Hippocampal formation (tissue), 2 donors: ENCODE measurements at regions not wholly inside any gene's neighbourhood (a gene's known extent, or its start where the extent isn't known, plus 50 kb on each side); places are given as distances from the start of the nearest gene placed in this dataset.

Experiments
- DNase-seq, 2 donors: peaks; one replicate each; lab custom pipeline; 2025; lab: John Stamatoyannopoulos, UW

- DNase-seq: no peak
These were observed 305.8 kb downstream of the AACS start for GRCh38 chr12:125371033-125371432.

GRCh38 chr12:125372085-125372484, 306.9 kb downstream of the AACS start:
- DNase-seq: no peak

DNA sequence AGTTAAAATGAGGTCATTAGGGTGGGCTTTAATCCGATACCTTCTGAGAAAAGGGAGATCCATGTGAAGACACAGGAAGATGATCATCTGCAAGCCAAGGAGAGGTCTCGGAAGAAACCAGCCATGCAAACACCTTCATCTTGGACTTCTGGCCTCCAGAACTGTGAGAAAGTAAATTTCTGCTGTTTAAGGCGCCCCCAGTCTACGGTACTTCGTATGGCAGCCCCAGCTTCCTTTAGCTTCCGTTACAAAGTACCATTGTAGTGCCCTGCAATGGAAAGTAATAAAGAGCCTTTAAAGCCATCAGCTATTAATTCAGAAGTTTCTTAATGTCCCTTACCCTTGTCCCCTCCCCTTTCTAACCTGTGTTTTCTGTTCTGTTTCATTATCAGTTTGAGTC, 308.1 kb downstream of the AACS start:
- no peak for DNase-seq

- DNase-seq: no peak
These were observed 311.2 kb downstream of the AACS start for GRCh38 chr12:125376422-125376821.

- DNase-seq: no peak
These were observed 311.9 kb downstream of the AACS start for GRCh38 chr12:125377093-125377492.

- no peak for DNase-seq
These were observed 316.1 kb downstream of the AACS start for GRCh38 chr12:125381373-125381772.

- DNase-seq: no peak
These were observed 317.7 kb downstream of the AACS start for GRCh38 chr12:125382926-125383325.

GRCh38 chr12:125386652-125387051, 321.4 kb downstream of the AACS start:
- no peak for DNase-seq

GRCh38 chr12:125387206-125387605, 322.0 kb downstream of the AACS start:
- DNase-seq: no peak

- no peak for DNase-seq
These were observed 323.9 kb downstream of the AACS start for GRCh38 chr12:125389061-125389697.

DNA sequence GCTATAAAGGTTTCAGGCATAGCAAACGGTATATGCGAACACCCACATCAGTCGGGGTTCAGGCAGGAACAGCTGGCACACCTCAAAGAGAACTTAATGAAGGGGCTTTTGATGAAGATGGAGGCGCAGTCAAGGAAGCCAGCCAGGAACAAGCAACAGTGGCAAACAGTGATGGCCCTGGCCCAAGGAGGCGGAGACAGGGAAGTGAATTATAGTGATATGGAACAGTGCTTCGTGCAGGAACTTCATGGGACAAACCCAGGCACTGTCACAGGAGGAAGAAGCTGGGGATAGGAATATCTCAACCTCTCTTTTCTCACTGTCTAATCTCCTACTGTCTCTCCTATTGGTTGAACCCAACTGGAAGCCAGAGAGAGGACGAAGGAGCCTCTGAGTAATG, 328.3 kb downstream of the AACS start:
- no peak for DNase-seq

DNA sequence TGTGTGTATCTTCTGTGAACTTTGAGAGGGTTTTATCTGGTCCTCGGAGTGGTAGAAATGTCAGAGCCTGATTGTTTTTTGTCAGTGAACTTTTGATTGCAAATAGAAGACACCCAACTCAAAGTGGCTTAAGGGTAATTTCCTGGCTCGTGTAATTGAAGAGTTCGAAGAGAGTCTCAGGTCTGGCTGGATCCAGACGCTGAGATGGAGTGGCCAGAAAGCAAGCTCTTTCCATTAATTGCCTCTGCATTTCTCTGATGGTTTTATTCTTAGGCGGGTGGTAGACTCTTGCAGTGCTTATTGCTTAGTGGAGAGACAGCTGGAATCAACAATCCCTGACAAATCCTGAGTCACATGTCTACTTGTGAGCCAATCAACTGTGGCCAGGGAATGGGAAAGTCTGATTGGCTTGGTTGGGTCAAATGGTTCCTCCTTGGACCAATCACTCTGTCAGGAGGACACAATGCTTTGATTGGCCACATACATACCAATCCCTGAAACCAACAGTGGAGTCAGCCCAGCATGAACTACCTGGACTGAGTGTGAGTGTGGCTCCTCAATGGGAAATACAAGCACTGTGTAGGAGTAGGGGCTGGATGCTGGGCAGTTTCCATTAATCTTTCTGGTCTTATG, 330.5 kb downstream of the AACS start:
- DNase-seq: no peak

DNA sequence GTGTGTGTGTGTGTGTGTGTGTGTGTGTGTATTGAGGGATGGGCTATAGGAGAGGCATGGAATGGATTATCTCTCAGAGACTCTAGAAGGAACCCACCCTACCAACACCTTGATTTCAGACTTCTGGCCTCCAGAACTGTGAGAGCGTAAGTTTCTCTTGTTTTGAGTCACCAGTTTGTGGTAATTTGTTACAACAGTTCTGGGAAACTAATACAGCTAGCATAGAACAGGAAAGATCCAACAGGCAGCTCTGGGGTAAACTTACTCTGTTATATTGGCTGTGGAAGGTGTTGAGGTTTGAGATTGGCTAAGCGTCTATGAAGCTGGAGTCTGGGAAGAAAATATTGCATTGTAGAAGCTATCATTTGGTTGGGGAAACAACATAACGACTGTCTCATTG, 334.3 kb downstream of the AACS start:
- DNase-seq: no peak

DNA sequence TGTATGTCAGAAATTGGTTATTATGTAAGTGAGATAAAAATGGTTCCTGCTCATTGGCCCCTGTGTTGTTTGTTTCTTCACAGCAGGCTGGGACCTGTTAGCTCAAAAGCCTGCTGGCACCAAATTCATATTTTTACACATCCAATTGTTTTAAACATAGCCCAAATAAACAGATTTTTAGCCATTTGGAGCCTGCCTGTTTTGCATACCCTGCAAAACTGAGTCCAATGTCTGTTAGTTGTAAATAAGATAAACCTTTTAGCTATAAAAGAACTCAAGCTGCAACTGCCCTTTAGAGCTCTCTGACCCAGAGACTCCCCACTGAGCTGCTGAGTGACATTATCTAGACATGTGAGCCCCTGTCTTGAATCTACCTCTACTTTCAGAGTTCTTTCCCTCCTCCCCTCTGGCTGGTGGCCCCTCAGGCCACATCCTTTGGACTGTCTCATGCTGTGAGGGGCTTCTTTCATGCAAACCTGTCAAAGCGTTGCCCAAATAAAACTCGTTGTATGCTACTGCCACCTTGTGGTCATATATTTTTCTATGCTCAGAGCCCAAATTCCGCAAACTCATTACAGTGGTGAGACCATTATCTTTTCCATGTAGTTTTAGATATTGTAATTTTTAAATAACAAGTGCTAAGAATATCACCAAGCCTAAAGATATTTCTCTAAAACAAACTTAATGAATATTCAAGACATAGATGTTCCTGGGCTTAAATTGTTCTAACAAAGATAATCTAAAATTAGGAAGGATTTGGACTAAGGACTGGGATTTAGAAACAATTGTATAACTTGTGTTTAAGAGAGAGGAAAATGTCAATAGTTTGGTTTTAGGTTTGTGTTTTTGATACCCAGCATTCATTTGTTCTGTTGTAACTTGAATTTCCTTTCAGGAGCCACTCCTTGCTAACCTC, 337.9 kb downstream of the AACS start:
- DNase-seq: peak in 1 of 2 donors; percentile 17

DNA sequence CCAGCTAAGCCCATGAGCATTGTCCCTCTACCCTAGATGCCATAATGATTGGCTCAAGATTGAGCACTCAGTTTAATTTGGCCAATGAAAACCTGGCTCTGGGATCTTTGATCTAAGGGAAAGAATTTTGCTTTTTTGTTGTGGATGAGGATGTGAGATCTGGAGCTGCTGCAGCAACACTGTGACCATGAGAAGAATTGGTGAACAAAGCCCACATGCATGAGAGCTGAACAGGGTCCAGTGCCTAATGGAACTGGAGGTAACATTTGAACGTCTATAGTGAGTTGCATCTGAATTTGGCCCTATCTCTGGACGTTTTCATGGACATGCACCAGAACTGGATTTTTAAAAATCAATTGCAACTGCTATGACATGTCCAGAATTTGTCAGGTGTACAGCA, 338.6 kb downstream of the AACS start:
- DNase-seq: no peak

DNA sequence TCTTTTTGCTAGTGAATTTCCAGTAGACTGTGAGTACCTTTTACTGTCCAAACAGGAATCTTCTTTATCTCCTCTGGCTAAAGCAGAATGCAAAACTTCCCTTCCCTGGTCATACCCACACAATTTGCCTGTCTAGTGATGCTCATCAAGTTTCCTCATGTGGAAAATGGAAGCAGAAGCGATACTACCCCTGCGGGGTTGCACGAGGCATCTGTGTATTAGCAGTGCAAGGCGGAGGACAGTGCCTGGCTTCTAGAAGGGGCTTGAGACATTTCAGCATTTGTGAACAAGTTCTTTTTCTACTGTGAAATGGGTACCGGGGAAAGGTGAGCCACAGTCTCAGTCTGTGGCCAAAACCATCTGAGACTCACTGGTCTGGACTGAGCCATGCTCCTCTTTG, 340.9 kb downstream of the AACS start:
- DNase-seq: no peak

- DNase-seq: no peak
These were observed 343.5 kb downstream of the AACS start for GRCh38 chr12:125408718-125409117.

DNA sequence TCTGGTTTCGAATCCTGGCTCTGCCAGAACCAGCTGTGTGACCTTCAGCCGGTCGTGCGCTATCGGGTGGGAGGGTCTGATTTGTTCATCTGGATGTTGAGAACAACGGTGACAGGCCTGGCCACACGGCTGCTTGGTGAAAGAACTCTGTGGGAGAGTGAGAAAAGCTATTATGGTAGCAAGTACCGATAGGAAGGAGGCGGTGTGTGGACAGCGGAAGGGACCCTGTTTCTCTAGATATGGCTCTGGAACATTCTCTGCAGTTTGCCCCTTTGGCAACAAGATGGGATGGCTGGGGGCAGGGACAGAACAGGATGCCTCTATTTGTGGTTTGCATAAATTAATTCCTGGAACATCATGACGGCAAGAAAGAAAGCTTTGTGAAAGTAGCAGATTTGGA, 347.3 kb downstream of the AACS start:
- DNase-seq: peak in 1 of 2 donors; percentile 29

- DNase-seq: no peak
These were observed 352.2 kb downstream of the AACS start for GRCh38 chr12:125417446-125417845.

DNA sequence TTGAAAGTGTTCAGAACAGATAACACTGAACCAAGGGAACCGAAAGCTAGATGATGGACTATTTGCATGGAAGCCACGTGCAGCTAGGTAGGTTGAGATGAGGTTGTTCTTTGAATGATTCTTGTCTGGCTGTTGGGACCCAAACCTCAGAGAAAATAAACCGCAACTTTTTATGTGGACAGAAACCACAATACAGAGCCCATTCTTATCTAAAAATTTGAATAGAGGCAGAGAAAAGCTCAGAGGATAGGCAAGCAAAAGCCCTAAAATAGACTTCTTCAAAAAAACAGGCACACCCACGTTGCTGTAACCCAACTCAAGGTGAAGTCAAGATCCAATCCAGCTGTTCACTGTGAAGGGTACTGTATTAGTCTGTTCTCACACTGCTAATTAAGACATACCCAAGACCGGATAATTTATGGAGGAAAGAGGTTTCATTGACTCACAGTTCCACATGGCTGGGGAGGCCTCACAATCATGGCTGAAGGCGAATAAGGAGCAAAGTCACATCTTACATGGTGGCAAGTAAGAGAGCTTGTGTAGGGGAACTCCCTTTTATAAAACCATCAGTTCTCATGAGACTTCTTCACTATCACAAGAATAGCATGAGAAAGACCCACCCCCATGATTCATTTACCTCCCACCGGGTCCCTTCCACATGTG, 353.8 kb downstream of the AACS start:
- DNase-seq: no peak

DNA sequence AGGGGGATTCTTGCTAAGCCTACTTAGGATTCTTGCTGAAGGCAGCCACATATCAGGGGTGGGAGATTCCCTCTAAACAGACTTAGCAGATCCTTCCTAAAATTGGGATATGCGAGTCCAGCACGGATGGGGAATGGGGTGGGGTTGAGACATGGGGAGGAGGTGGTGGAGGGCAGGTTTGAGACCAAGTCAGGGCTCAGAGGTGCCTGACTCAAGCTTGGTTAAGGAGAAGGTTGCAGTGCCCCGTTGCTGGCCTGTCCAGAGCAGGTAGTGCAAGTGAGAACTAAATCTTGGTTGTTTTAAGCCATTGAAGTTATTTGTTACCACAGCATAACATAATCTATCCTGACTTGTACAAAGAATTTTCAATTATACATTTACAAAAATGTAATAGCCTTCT, 359.7 kb downstream of the AACS start:
- no peak for DNase-seq

- DNase-seq: no peak
These were observed 366.3 kb downstream of the AACS start for GRCh38 chr12:125431516-125431915.
